C4-2B (cell line): ENCODE measurements at regions not wholly inside any gene's neighbourhood (a gene's known extent, or its start where the extent isn't known, plus 50 kb on each side); places are given as distances from the start of the nearest gene placed in this dataset.
"Not testable (repeated sequence)": the region's sequence is repeated elsewhere in the genome, so short reads cannot be mapped to it uniquely, and the experiment has no call there.

Experiments used
- H3K27ac ChIP-seq: fragments of 450-650 bp; 2 replicates; pipeline ENCODE4 v1.5.1; 2017
- ZFX ChIP-seq: fragments of 450-650 bp; IDR thresholded peaks from 2 replicates; pipeline ENCODE4 v1.6.1; 2017
- TF ChIP-seq, protein P1 (sequence below): fragments of 450-650 bp; conservative IDR thresholded peaks from 2 replicates; pipeline ENCODE4 v1.5.1; 2017; ENCODE audit warnings: mild to moderate bottlenecking

DNA sequence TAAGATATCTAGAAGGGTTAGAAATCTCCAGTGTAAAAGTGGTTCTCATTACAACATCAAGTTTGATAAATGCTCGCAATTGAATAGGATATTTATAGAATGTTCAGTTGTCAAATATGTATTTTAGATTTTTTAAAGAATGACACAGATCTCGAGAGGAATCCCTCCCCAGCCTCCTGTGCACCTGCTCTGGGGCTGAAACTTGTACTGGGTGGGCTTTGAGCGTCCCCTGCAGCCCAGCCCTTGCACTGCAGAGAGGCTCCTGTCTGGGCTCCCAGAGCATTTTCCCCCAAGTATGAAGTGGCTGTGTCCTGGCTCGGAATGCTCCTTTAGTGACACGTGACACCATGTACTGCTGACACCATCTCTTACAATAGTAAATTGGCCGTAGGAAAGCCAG is 499.6 kb downstream of the TMEM121 start:
- no peak overlapping the region for H3K27ac ChIP-seq
- TF ChIP-seq ZFX = no peak
- TF ChIP-seq, protein P1, sequence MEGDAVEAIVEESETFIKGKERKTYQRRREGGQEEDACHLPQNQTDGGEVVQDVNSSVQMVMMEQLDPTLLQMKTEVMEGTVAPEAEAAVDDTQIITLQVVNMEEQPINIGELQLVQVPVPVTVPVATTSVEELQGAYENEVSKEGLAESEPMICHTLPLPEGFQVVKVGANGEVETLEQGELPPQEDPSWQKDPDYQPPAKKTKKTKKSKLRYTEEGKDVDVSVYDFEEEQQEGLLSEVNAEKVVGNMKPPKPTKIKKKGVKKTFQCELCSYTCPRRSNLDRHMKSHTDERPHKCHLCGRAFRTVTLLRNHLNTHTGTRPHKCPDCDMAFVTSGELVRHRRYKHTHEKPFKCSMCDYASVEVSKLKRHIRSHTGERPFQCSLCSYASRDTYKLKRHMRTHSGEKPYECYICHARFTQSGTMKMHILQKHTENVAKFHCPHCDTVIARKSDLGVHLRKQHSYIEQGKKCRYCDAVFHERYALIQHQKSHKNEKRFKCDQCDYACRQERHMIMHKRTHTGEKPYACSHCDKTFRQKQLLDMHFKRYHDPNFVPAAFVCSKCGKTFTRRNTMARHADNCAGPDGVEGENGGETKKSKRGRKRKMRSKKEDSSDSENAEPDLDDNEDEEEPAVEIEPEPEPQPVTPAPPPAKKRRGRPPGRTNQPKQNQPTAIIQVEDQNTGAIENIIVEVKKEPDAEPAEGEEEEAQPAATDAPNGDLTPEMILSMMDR = no peak

DNA sequence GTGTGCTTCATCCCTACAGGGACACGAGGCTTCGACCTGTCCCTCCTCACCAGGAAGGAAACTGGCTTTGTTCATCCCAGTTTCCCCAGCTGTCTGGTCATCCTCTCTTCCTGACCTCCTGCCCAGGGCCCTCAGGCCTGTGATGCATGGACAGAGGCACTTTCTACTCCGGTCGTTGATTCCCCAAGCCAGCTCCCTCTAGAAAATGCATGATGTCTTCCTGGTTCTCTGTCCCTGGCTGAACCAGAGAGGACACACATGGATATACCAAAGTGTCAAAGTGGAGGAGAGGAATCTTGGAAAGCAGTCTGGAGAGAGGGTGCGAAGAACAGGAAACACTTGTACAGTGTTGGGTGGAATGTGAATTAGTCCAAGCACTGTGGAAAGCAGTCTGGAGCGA is 501.4 kb downstream of the TMEM121 start:
- not testable (repeated sequence) for H3K27ac ChIP-seq

DNA sequence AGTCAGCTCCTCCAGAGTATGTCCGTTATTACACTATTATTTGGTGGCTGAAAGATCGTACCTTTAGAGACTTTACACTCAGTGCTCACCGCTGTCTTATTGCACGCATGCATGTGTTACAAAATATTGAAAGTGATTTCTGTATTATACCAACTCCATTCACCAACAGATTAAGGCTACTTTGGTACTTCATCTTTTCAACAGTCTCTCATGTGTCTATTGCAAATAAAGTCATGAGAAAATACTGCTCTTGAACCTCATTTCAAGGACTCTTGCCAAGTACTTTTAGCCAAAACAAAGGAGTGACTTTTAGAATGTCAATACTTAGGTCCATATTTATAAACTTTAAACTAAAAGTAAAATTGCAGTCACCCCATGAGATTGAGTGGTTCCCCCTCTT is 503.6 kb downstream of the TMEM121 start:
- TF ChIP-seq, protein P1 = no peak
- TF ChIP-seq ZFX = no peak
- H3K27ac ChIP-seq = no peak overlapping the region

DNA sequence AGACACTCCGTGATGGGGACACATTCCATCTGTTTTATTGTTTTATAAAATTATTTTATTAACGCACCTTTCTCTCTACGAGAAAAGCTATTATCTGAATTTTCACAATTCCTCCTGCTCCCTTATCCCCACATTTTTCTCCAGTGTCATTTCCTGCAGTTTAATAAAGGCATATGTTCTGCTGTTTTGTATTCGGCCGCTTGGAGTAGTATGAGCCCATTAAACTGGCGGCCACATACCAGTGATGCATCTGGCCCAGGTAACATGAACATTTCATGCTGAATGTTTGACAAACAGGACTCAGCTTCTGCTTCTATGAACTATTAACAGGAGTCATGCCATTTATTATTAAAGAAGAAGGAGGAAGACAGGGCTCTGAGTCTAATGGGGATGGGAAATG is 511.0 kb downstream of the TMEM121 start:
- H3K27ac ChIP-seq = no peak overlapping the region
- TF ChIP-seq ZFX = no peak
- TF ChIP-seq, protein P1 = peak; percentile 57

DNA sequence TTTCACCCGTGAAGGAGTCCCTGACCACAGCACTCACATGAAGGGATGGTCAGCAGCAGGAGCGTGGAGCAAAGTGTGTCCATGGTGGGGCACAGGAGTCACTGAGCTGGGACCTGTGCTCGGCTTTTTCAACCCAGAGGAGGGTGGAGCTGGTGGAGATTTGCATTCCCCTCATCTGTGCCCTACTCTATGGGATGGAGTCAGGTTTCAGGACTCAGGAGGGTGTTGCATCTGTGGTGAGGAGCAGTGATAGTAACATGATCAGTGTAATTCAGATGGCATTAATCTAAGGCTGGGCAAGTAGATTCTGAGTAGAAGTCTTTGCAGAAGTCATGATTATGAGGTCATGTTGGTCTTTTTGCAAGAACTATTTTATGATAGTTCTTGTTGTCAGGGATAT is 511.9 kb downstream of the TMEM121 start:
- TF ChIP-seq ZFX = no peak
- TF ChIP-seq, protein P1 = no peak
- H3K27ac ChIP-seq = no peak overlapping the region

DNA sequence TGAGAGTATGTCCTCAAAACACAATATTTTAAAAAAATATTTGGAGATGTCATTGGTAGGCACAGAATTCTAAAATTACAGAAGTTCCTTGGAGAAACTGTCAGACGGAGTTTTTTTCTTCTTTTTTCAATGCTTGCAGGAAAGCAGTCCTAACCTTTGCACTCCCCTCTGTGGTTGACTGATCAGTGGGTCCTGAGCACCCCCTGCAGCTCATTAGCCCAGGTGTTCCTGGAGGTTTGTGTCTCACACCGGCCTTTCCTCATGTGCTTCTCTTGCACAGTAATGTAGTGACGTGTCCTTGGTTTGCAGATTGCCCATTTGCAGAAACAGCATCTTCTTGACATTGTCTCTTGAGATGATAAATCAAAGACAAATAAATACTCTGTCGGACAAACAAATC is 513.0 kb downstream of the TMEM121 start:
- TF ChIP-seq ZFX = no peak
- TF ChIP-seq, protein P1 = peak; percentile 77

DNA sequence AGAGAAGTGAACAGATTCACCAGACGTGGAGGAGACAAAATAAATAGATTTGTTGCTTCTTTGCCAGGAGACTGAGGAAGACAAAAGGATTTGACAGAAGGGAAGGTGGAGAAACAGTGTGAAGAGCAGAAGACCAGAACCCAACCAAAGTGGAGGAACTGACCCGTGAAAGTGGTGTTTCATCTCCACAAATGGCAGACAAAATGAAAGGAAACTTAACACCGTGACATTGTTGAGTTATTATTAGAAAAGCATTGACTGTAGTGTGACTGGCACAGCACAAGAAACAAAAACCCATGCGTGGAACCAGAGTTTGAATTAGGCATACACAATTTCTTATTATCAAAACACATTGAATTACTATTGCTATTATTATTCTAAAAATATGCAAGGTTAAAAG is 518.1 kb downstream of the TMEM121 start:
- no peak overlapping the region for H3K27ac ChIP-seq
- TF ChIP-seq, protein P1 = no peak
- no peak for TF ChIP-seq ZFX

More for the DNA sequence above, 513.0 kb downstream of the TMEM121 start:
- no peak overlapping the region for H3K27ac ChIP-seq

DNA sequence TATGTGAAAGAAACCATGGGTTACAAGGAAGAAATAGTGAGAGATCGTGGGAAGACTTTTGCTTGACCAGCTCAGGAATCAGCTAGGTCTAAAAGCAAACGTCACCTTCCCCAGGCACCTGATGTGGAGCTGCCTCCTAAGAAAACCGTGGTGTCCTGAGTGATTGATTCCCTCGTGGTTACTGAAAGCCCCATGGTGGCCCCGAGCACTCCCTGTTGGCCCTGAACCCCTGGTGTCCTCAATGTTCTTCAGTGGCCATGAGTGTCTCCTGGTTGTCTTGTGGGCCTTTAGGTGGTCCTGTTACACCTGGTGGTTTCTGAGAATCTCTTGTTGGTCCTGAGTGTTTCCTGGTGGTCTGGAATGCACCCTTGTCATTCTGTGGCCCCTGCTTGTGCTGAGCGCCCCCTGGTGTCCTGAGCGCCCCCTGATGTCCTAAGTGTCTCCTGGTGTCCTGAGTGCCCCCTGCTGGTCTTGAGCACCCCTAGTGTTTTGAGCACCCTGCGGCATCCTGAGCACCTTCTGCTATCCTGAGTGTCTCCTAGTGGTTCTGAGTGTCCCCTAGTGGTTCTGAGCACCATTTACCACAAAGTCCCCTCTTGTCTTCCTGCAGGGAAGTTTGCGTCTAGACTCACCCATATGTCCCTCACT is 518.7 kb downstream of the TMEM121 start:
- H3K27ac ChIP-seq = no peak overlapping the region
- TF ChIP-seq ZFX = no peak
- TF ChIP-seq, protein P1 = peak; percentile 73
